Ishikawa (cell line): ENCODE measurements at regions not wholly inside any gene's neighbourhood (a gene's known extent, or its start where the extent isn't known, plus 50 kb on each side); places are given as distances from the start of the nearest gene placed in this dataset.

Experiments
- CEBPB ChIP-seq: IDR thresholded peaks from 2 replicates; pipeline ENCODE4 v1.6.1; 2012
- CREB1 ChIP-seq: IDR thresholded peaks from 2 replicates; pipeline ENCODE4 v1.6.1; 2012; ENCODE audit warnings: low read depth
- EGR1 ChIP-seq: IDR thresholded peaks from 2 replicates; pipeline ENCODE4 v1.6.1; 2012
- EP300 ChIP-seq: IDR thresholded peaks from 2 replicates; pipeline ENCODE4 v1.6.1; 2012; ENCODE audit warnings: borderline replicate concordance
- FOXM1 ChIP-seq: IDR thresholded peaks from 2 replicates; pipeline ENCODE4 v1.6.1; 2012; ENCODE audit warnings: low read depth, borderline replicate concordance
- NFIC ChIP-seq: IDR thresholded peaks from 2 replicates; pipeline ENCODE4 v1.6.1; 2012
- RAD21 ChIP-seq: IDR thresholded peaks from 2 replicates; pipeline ENCODE4 v1.6.1; 2012; ENCODE audit warnings: low read depth
- TAF1 ChIP-seq: IDR thresholded peaks from 2 replicates; pipeline ENCODE4 v1.6.1; 2012; ENCODE audit warnings: low read depth, mild to moderate bottlenecking
- TCF12 ChIP-seq: IDR thresholded peaks from 2 replicates; pipeline ENCODE4 v1.6.1; 2012; ENCODE audit warnings: low read depth
- TEAD4 ChIP-seq: IDR thresholded peaks from 2 replicates; pipeline ENCODE4 v1.6.1; 2012
- YY1 ChIP-seq: IDR thresholded peaks from 2 replicates; pipeline ENCODE4 v1.6.1; 2012; ENCODE audit warnings: low read depth
- ZBTB7A ChIP-seq: IDR thresholded peaks from 2 replicates; pipeline ENCODE4 v1.6.1; 2012; ENCODE audit warnings: low read depth
- TF ChIP-seq, protein P1 (sequence below): IDR thresholded peaks from 2 replicates; pipeline ENCODE4 v1.6.1; 2012
- TF ChIP-seq, protein P2 (sequence below): IDR thresholded peaks from 2 replicates; pipeline ENCODE4 v1.6.1; 2012
- TF ChIP-seq, protein P3 (sequence below): IDR thresholded peaks from 2 replicates; pipeline ENCODE4 v1.6.1; 2012; ENCODE audit warnings: low read depth, mild to moderate bottlenecking

DNA sequence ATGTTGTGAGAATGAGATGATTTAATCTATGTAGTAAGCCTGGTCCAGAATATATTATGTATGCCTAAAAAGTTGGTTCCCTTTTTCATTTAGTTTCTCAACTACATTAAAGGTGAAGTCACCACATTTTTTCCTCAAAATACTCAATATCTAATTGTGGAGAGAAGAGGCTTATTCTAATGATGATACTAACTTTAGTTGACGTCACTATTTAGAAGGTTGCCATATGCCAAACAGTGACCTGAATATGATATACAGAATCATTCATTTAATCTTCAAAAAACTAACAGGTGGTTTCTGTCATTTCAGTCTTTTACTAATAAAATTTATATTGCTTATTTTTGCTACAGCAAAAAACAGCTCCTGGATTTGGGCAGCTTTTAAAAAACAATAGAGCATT, 480.7 kb upstream of the NWD2 start:
- TF ChIP-seq NFIC (no peak), EGR1 (no peak), CREB1 (no peak), RAD21 (no peak), TCF12 (no peak), TEAD4 (no peak), EP300 (no peak), TAF1 (no peak), CEBPB (no peak), YY1 (no peak), FOXM1 (no peak), ZBTB7A (no peak)
- TF ChIP-seq, protein P1, sequence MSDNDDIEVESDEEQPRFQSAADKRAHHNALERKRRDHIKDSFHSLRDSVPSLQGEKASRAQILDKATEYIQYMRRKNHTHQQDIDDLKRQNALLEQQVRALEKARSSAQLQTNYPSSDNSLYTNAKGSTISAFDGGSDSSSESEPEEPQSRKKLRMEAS, result no peak
- TF ChIP-seq, protein P2, sequence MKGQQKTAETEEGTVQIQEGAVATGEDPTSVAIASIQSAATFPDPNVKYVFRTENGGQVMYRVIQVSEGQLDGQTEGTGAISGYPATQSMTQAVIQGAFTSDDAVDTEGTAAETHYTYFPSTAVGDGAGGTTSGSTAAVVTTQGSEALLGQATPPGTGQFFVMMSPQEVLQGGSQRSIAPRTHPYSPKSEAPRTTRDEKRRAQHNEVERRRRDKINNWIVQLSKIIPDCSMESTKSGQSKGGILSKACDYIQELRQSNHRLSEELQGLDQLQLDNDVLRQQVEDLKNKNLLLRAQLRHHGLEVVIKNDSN, result no peak
- TF ChIP-seq, protein P3, sequence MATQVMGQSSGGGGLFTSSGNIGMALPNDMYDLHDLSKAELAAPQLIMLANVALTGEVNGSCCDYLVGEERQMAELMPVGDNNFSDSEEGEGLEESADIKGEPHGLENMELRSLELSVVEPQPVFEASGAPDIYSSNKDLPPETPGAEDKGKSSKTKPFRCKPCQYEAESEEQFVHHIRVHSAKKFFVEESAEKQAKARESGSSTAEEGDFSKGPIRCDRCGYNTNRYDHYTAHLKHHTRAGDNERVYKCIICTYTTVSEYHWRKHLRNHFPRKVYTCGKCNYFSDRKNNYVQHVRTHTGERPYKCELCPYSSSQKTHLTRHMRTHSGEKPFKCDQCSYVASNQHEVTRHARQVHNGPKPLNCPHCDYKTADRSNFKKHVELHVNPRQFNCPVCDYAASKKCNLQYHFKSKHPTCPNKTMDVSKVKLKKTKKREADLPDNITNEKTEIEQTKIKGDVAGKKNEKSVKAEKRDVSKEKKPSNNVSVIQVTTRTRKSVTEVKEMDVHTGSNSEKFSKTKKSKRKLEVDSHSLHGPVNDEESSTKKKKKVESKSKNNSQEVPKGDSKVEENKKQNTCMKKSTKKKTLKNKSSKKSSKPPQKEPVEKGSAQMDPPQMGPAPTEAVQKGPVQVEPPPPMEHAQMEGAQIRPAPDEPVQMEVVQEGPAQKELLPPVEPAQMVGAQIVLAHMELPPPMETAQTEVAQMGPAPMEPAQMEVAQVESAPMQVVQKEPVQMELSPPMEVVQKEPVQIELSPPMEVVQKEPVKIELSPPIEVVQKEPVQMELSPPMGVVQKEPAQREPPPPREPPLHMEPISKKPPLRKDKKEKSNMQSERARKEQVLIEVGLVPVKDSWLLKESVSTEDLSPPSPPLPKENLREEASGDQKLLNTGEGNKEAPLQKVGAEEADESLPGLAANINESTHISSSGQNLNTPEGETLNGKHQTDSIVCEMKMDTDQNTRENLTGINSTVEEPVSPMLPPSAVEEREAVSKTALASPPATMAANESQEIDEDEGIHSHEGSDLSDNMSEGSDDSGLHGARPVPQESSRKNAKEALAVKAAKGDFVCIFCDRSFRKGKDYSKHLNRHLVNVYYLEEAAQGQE, result no peak

GRCh38 chr4:36767596-36767995, 476.9 kb upstream of the NWD2 start:
- no peak for TF ChIP-seq EP300
- TF ChIP-seq RAD21, result no peak
- TF ChIP-seq, protein P3, result no peak
- TF ChIP-seq CEBPB, result no peak
- TF ChIP-seq FOXM1, result no peak
- TF ChIP-seq NFIC, result no peak
- TF ChIP-seq, protein P1, result no peak
- TF ChIP-seq YY1, result no peak
- no peak for TF ChIP-seq ZBTB7A
- TF ChIP-seq TEAD4, result no peak
- TF ChIP-seq, protein P2, result no peak
- TF ChIP-seq TCF12, result no peak
- no peak for TF ChIP-seq CREB1
- TF ChIP-seq EGR1, result no peak
- TF ChIP-seq TAF1, result no peak

DNA sequence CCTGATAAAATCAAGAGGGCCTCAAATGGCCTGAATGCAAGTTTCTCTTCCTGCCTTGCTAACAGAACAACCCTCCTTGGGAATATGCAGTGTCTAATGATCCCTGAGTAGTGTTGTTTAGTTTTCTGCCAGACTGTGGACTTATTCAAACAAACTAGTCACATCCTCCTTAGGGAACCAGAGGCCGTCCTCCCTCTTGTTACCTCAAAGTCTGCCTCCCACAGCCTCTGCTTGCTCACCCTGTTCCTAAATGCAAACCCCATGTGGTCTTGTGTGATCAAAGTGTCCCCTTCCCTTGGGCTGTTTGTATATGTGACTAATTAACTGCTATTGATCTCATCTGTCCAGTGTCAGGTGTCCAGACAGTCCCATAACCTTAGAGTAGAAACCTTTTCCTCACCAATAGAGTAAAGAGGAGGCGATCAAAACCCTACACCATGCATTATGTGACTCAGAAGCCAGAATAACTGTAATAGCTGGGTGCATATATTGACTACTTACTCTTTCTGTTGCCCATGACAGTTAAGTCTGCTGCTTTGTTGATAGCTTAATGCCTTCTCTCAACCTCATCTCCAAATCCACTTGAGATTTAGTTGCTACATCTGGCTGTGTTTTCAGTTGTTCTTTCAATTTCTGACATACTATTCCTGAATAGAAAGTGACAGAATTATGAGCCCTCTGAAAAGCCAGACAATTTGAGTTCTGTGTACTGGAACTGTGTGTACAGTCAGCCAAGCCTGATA, 473.0 kb upstream of the NWD2 start:
- TF ChIP-seq TCF12, result no peak
- TF ChIP-seq, protein P3, result no peak
- TF ChIP-seq YY1, result no peak
- TF ChIP-seq, protein P1, result no peak
- no peak for TF ChIP-seq CREB1
- no peak for TF ChIP-seq EGR1
- TF ChIP-seq, protein P2, result no peak
- no peak for TF ChIP-seq CEBPB
- TF ChIP-seq FOXM1, result no peak
- no peak for TF ChIP-seq EP300
- TF ChIP-seq ZBTB7A, result no peak
- no peak for TF ChIP-seq NFIC
- TF ChIP-seq TAF1, result no peak
- no peak for TF ChIP-seq RAD21
- no peak for TF ChIP-seq TEAD4
